ENCODE measurements at regions not wholly inside any gene's neighbourhood (a gene's known extent, or its start where the extent isn't known, plus 50 kb on each side); places are given as distances from the start of the nearest gene placed in this dataset.

DNA sequence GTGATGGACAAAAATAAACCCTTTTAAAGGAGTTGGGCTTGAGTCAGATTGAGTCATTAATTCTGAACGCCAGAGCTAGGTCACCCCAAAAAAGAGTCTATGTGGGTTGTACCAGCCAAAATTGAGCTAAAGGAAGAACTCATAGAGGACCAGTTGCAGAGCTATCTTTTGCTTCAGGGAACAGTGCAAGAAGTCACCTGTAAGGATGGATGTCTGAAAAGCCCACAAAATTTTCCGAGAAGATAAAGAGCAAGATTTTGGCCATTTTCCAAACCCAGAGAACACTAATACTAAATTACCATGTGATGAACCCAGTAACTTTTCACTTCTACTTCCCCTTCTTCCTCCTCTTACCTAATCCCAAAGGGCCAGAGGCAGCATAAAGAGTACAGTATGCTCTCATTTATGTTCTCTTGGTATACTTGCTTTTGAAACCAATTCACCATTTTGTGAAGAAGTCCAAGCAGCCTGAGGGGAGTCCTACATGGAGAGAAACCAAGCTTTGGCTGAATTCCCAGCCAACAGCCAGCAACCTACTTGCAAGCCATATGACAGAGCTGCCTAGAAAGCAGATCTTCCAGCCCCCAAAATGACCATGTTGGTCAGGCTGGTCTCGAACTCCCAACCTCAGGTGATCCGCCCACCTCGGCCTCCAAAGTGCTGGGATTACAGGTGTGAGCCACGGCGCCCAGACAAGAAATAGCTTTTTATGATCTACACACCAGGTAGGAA lies 551.7 kb downstream of the SATB2 start:
- Mint-ChIP-seq H3K27ac (no peak overlapping the region), H3K36me3 (ENCODE audit: low read depth) (no peaks in the 10 kb centered on the region), H3K4me1 (no peaks in the 10 kb centered on the region), H3K27me3 (ENCODE audit: low read depth) (no peaks in the 10 kb centered on the region), H3K9me3 (no peaks in the 10 kb centered on the region), H3K4me3 (no peak overlapping the region)
- TF ChIP-seq, protein P1, sequence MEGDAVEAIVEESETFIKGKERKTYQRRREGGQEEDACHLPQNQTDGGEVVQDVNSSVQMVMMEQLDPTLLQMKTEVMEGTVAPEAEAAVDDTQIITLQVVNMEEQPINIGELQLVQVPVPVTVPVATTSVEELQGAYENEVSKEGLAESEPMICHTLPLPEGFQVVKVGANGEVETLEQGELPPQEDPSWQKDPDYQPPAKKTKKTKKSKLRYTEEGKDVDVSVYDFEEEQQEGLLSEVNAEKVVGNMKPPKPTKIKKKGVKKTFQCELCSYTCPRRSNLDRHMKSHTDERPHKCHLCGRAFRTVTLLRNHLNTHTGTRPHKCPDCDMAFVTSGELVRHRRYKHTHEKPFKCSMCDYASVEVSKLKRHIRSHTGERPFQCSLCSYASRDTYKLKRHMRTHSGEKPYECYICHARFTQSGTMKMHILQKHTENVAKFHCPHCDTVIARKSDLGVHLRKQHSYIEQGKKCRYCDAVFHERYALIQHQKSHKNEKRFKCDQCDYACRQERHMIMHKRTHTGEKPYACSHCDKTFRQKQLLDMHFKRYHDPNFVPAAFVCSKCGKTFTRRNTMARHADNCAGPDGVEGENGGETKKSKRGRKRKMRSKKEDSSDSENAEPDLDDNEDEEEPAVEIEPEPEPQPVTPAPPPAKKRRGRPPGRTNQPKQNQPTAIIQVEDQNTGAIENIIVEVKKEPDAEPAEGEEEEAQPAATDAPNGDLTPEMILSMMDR (IDR thresholded peaks at IDR 0.05; ENCODE audit: unreplicated experiment in 3 of 3) = no peak

DNA sequence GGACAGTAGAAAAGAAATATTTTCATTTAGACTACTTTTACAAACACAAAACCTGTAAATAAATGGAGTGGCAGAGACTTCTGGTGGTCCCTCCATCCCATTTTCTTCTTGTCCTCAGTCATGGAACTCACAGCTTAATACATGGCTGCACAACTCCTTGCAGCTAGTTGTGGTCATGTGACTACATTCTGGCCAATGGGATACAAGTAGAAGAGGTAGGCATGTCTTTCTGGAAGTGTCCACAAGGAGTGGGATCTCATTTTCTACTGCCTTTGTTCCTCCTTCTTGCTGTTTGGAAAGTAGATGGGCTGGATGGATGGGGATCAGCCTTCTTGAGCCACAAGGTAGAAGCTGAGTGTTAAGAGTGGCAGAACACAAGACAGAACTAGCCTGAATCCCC lies 555.8 kb downstream of the SATB2 start:
- H3K4me1 Mint-ChIP-seq = no peaks in the 10 kb centered on the region
- no peaks in the 10 kb centered on the region for H3K36me3 Mint-ChIP-seq (ENCODE audit: low read depth)
- TF ChIP-seq, protein P1 (IDR thresholded peaks at IDR 0.05; ENCODE audit: unreplicated experiment in 3 of 3) = no peak
- H3K27me3 Mint-ChIP-seq (ENCODE audit: low read depth) = no peaks in the 10 kb centered on the region
- no peak overlapping the region for H3K4me3 Mint-ChIP-seq
- no peak overlapping the region for H3K27ac Mint-ChIP-seq
- H3K9me3 Mint-ChIP-seq = no peaks in the 10 kb centered on the region

DNA sequence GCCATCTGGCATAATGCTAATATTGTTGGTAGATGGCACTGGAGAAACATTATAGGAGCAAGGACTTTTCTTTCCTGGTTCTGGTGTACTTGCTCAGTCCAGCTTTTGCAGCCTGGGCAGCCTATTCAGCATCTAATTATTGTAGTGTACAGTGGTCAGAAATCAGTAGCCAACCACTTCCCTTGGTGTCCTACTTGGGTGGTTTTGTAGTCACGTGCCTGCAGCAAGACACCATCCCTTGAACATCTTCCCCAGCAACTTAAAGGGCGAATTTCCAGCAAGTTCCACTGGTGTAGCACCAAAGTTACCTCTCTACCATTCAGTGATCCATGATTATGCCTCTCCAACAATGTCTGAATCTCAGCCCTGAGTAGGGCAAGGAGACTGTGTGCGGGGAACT lies 557.6 kb downstream of the SATB2 start:
- H3K4me3 Mint-ChIP-seq = no peak overlapping the region
- H3K36me3 Mint-ChIP-seq (ENCODE audit: low read depth) = no peaks in the 10 kb centered on the region
- no peaks in the 10 kb centered on the region for H3K27me3 Mint-ChIP-seq (ENCODE audit: low read depth)
- peaks cover 2% of the 10 kb centered on the region for H3K9me3 Mint-ChIP-seq
- TF ChIP-seq, protein P1 (IDR thresholded peaks at IDR 0.05; ENCODE audit: unreplicated experiment in 3 of 3) = no peak
- no peak overlapping the region for H3K27ac Mint-ChIP-seq
- no peaks in the 10 kb centered on the region for H3K4me1 Mint-ChIP-seq

DNA sequence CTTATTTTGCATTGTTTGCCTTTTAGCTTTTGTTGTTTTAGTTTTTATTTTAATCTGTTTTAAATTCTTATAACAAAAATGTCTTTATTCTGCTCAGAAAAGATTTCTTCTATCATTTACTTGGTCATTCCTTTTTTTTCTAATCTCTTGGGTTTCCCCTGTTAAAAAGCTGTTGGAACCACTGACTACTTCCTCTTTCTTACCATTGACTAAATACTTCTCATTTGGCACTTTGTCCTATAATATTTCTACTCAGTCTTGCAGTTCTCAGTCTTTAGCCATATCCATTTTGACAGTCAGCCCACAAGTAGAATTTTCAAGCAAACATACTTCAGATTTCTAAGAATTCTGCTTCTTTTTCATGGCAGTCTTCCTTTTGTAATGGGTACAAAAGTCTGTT lies 567.2 kb downstream of the SATB2 start:
- no peaks in the 10 kb centered on the region for H3K4me1 Mint-ChIP-seq
- TF ChIP-seq, protein P1 (IDR thresholded peaks at IDR 0.05; ENCODE audit: unreplicated experiment in 3 of 3) = no peak
- H3K27me3 Mint-ChIP-seq (ENCODE audit: low read depth) = no peaks in the 10 kb centered on the region
- H3K4me3 Mint-ChIP-seq = no peak overlapping the region
- no peaks in the 10 kb centered on the region for H3K36me3 Mint-ChIP-seq (ENCODE audit: low read depth)
- no peak overlapping the region for H3K27ac Mint-ChIP-seq
- H3K9me3 Mint-ChIP-seq = peaks cover 15% of the 10 kb centered on the region

DNA sequence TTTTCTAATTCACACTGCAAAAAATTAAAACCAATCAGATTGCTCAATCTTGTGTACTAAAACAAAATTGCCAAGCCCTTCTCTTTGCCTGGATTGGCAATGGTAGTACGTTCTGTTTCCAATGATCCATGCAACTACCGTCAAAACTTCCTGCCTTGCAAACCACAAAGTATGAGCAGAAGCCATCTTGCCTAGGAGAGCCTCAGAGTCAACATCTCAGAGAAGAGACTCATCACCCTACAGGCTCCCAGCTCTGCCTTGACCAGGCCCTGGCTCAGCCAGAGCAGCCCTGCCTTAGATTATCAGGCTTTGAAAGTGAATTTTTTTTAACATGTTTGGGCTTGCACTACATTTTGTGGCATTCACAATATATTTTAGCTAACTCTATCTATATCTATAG lies 574.1 kb downstream of the SATB2 start:
- Mint-ChIP-seq H3K36me3 (ENCODE audit: low read depth) (no peaks in the 10 kb centered on the region), H3K9me3 (no peaks in the 10 kb centered on the region), H3K27me3 (ENCODE audit: low read depth) (no peaks in the 10 kb centered on the region), H3K27ac (no peak overlapping the region), H3K4me1 (no peaks in the 10 kb centered on the region), H3K4me3 (no peak overlapping the region)
- TF ChIP-seq, protein P1 (IDR thresholded peaks at IDR 0.05; ENCODE audit: unreplicated experiment in 3 of 3) = no peak

DNA sequence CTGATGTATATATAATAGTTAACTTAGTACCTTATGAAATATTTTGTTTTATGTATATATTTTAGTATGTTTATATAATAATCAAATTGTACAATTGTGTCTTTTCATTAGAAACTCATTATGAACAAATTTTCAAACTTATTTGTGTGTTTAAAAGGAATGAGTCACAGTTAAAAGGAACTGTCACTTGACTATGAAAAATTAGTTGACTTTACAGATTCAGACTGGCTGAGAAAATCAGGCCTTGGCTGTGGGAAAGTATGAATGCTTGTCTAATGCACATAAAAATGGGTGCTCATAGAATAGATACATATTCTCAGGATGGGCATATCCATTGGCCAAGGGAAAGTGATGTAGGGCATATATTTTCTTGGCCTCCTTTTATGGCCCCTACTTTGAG lies 576.8 kb downstream of the SATB2 start:
- Mint-ChIP-seq H3K9me3 (no peaks in the 10 kb centered on the region), H3K4me1 (no peaks in the 10 kb centered on the region), H3K36me3 (ENCODE audit: low read depth) (no peaks in the 10 kb centered on the region), H3K27ac (no peak overlapping the region), H3K27me3 (ENCODE audit: low read depth) (no peaks in the 10 kb centered on the region), H3K4me3 (no peak overlapping the region)
- TF ChIP-seq, protein P1 (IDR thresholded peaks at IDR 0.05; ENCODE audit: unreplicated experiment in 3 of 3) = no peak
